ENCODE measurements at regions not wholly inside any gene's neighbourhood (a gene's known extent, or its start where the extent isn't known, plus 50 kb on each side); places are given as distances from the start of the nearest gene placed in this dataset.

- no peak for TF ChIP-seq CTCF (conservative IDR thresholded peaks at IDR 0.05; ENCODE audit: low read length)
- TF ChIP-seq EZH2phosphoT487 (IDR thresholded peaks at IDR 0.05; ENCODE audit: borderline replicate concordance), result no peak
Observed at GRCh38 chr7:113628948-113629847, 289.6 kb downstream of the PPP1R3A start.
